ENCODE measurements at regions not wholly inside any gene's neighbourhood (a gene's known extent, or its start where the extent isn't known, plus 50 kb on each side); places are given as distances from the start of the nearest gene placed in this dataset.
"Not testable (repeated sequence)": the region's sequence is repeated elsewhere in the genome, so short reads cannot be mapped to it uniquely, and the experiment has no call there.

DNA sequence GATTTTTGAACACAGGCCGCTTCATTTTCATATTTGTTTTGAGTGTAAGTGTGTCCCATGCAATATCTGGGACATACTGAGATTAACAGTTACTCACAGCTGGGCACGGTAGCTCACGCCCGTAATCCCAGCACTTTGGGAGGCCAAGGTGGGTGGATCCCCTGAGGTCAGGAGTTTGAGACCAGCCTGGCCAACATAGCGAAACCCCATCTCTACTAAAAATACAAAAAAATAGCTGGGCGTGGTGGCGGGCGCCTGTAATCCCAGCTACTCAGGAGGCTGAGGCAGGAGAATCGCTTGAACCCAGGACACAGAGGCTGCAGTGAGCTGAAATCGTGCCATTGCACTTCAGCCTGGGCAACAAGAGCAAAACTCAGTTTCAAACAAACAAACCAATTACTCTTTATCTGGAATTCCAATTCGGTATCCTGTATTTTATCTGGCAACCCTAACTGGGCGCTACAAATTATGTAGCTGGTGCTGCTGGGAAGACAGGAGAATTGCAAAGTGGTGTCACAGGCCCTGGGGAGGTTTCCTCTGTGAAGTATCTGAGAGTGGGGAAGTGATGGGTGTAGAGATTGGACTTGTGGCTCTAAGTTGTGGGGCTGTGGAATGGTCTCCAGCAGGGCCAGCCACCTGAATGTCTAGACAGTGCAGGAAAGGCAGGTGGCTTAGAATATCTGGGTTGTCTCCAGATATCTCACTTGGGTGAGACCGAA lies 73.3 kb upstream of the SPRY4 start:
- TF ChIP-seq BCL11A (IDR thresholded peaks at IDR 0.05; ENCODE audit: low read depth, low read length); BRCA1 (IDR thresholded peaks at IDR 0.05; ENCODE audit: low read depth, low read length); TAF1 (IDR thresholded peaks at IDR 0.05; ENCODE audit: borderline replicate concordance, low read depth, low read length); CREB1 (IDR thresholded peaks at IDR 0.05; ENCODE audit: low read depth): not testable (repeated sequence)
- TF ChIP-seq, protein P1, sequence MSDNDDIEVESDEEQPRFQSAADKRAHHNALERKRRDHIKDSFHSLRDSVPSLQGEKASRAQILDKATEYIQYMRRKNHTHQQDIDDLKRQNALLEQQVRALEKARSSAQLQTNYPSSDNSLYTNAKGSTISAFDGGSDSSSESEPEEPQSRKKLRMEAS (IDR thresholded peaks at IDR 0.05; ENCODE audit: low read depth, low read length): not testable (repeated sequence)
- TF ChIP-seq, protein P2, sequence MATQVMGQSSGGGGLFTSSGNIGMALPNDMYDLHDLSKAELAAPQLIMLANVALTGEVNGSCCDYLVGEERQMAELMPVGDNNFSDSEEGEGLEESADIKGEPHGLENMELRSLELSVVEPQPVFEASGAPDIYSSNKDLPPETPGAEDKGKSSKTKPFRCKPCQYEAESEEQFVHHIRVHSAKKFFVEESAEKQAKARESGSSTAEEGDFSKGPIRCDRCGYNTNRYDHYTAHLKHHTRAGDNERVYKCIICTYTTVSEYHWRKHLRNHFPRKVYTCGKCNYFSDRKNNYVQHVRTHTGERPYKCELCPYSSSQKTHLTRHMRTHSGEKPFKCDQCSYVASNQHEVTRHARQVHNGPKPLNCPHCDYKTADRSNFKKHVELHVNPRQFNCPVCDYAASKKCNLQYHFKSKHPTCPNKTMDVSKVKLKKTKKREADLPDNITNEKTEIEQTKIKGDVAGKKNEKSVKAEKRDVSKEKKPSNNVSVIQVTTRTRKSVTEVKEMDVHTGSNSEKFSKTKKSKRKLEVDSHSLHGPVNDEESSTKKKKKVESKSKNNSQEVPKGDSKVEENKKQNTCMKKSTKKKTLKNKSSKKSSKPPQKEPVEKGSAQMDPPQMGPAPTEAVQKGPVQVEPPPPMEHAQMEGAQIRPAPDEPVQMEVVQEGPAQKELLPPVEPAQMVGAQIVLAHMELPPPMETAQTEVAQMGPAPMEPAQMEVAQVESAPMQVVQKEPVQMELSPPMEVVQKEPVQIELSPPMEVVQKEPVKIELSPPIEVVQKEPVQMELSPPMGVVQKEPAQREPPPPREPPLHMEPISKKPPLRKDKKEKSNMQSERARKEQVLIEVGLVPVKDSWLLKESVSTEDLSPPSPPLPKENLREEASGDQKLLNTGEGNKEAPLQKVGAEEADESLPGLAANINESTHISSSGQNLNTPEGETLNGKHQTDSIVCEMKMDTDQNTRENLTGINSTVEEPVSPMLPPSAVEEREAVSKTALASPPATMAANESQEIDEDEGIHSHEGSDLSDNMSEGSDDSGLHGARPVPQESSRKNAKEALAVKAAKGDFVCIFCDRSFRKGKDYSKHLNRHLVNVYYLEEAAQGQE (IDR thresholded peaks at IDR 0.05; ENCODE audit: low read depth, low read length): not testable (repeated sequence)
- TF ChIP-seq, protein P3, sequence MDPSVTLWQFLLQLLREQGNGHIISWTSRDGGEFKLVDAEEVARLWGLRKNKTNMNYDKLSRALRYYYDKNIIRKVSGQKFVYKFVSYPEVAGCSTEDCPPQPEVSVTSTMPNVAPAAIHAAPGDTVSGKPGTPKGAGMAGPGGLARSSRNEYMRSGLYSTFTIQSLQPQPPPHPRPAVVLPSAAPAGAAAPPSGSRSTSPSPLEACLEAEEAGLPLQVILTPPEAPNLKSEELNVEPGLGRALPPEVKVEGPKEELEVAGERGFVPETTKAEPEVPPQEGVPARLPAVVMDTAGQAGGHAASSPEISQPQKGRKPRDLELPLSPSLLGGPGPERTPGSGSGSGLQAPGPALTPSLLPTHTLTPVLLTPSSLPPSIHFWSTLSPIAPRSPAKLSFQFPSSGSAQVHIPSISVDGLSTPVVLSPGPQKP (IDR thresholded peaks at IDR 0.05; ENCODE audit: low read depth, low read length): not testable (repeated sequence)

All from GM12878 (cell line).